ENCODE measurements at regions not wholly inside any gene's neighbourhood (a gene's known extent, or its start where the extent isn't known, plus 50 kb on each side); places are given as distances from the start of the nearest gene placed in this dataset.

- Histone ChIP-seq H3K27ac (ENCODE audit: low read depth in 2 of 2, low read length in 2 of 2) (no peak overlapping the region), H3K4me3 (ENCODE audit: low read length in 2 of 2) (no peak overlapping the region), H3K9ac (ENCODE audit: low read depth in 1 of 2, low read length in 2 of 2) (no peak overlapping the region), H3K4me1 (ENCODE audit: control insufficient read depth in 2 of 2, insufficient read depth in 2 of 2, low read length in 2 of 2) (no peaks in the 10 kb centered on the region), H3K36me3 (ENCODE audit: control insufficient read depth in 2 of 2, insufficient read depth in 2 of 2, low read length in 2 of 2) (no peaks in the 10 kb centered on the region), H3K9me3 (ENCODE audit: control insufficient read depth in 2 of 2, low read length in 2 of 2) (no peaks in the 10 kb centered on the region), H3K27me3 (ENCODE audit: control insufficient read depth in 2 of 2, insufficient read depth in 2 of 2, low read length in 2 of 2) (no peaks in the 10 kb centered on the region)
These were observed 108.6 kb upstream of the CWC22 start for GRCh38 chr2:180115675-180116074.

- Histone ChIP-seq H3K4me1 (ENCODE audit: control insufficient read depth in 2 of 2, insufficient read depth in 2 of 2, low read length in 2 of 2) (no peaks in the 10 kb centered on the region), H3K27ac (ENCODE audit: low read depth in 2 of 2, low read length in 2 of 2) (no peak overlapping the region), H3K9ac (ENCODE audit: low read depth in 1 of 2, low read length in 2 of 2) (no peak overlapping the region), H3K36me3 (ENCODE audit: control insufficient read depth in 2 of 2, insufficient read depth in 2 of 2, low read length in 2 of 2) (no peaks in the 10 kb centered on the region), H3K4me3 (ENCODE audit: low read length in 2 of 2) (no peak overlapping the region), H3K9me3 (ENCODE audit: control insufficient read depth in 2 of 2, low read length in 2 of 2) (no peaks in the 10 kb centered on the region), H3K27me3 (ENCODE audit: control insufficient read depth in 2 of 2, insufficient read depth in 2 of 2, low read length in 2 of 2) (no peaks in the 10 kb centered on the region)
These were observed 108.2 kb upstream of the CWC22 start for GRCh38 chr2:180115269-180115668.

GRCh38 chr2:180111901-180112300 is 104.8 kb upstream of the CWC22 start:
- no peak overlapping the region for H3K4me3 ChIP-seq (ENCODE audit: low read length in 2 of 2)
- no peak overlapping the region for H3K9ac ChIP-seq (ENCODE audit: low read depth in 1 of 2, low read length in 2 of 2)
- no peaks in the 10 kb centered on the region for H3K9me3 ChIP-seq (ENCODE audit: control insufficient read depth in 2 of 2, low read length in 2 of 2)
- H3K36me3 ChIP-seq (ENCODE audit: control insufficient read depth in 2 of 2, insufficient read depth in 2 of 2, low read length in 2 of 2) = no peaks in the 10 kb centered on the region
- no peaks in the 10 kb centered on the region for H3K4me1 ChIP-seq (ENCODE audit: control insufficient read depth in 2 of 2, insufficient read depth in 2 of 2, low read length in 2 of 2)
- no peaks in the 10 kb centered on the region for H3K27me3 ChIP-seq (ENCODE audit: control insufficient read depth in 2 of 2, insufficient read depth in 2 of 2, low read length in 2 of 2)
- no peak overlapping the region for H3K27ac ChIP-seq (ENCODE audit: low read depth in 2 of 2, low read length in 2 of 2)

- Histone ChIP-seq H3K9ac (ENCODE audit: low read depth in 1 of 2, low read length in 2 of 2) (no peak overlapping the region), H3K36me3 (ENCODE audit: control insufficient read depth in 2 of 2, insufficient read depth in 2 of 2, low read length in 2 of 2) (no peaks in the 10 kb centered on the region), H3K4me1 (ENCODE audit: control insufficient read depth in 2 of 2, insufficient read depth in 2 of 2, low read length in 2 of 2) (no peaks in the 10 kb centered on the region), H3K4me3 (ENCODE audit: low read length in 2 of 2) (no peak overlapping the region), H3K9me3 (ENCODE audit: control insufficient read depth in 2 of 2, low read length in 2 of 2) (no peaks in the 10 kb centered on the region), H3K27ac (ENCODE audit: low read depth in 2 of 2, low read length in 2 of 2) (no peak overlapping the region), H3K27me3 (ENCODE audit: control insufficient read depth in 2 of 2, insufficient read depth in 2 of 2, low read length in 2 of 2) (peaks cover 0 to 2% of the 10 kb centered on the region in 2 donors)
These were observed 103.4 kb upstream of the CWC22 start for GRCh38 chr2:180110469-180110868.

- no peaks in the 10 kb centered on the region for H3K4me1 ChIP-seq (ENCODE audit: control insufficient read depth in 2 of 2, insufficient read depth in 2 of 2, low read length in 2 of 2)
- no peak overlapping the region for H3K4me3 ChIP-seq (ENCODE audit: low read length in 2 of 2)
- H3K27ac ChIP-seq (ENCODE audit: low read depth in 2 of 2, low read length in 2 of 2) = no peak overlapping the region
- H3K9me3 ChIP-seq (ENCODE audit: control insufficient read depth in 2 of 2, low read length in 2 of 2) = no peaks in the 10 kb centered on the region
- H3K36me3 ChIP-seq (ENCODE audit: control insufficient read depth in 2 of 2, insufficient read depth in 2 of 2, low read length in 2 of 2) = no peaks in the 10 kb centered on the region
- no peak overlapping the region for H3K9ac ChIP-seq (ENCODE audit: low read depth in 1 of 2, low read length in 2 of 2)
- peaks cover 0 to 2% of the 10 kb centered on the region in 2 donors for H3K27me3 ChIP-seq (ENCODE audit: control insufficient read depth in 2 of 2, insufficient read depth in 2 of 2, low read length in 2 of 2)
These were observed 94.7 kb upstream of the CWC22 start for GRCh38 chr2:180101846-180102245.

GRCh38 chr2:180099308-180099707 is 92.2 kb upstream of the CWC22 start:
- Histone ChIP-seq H3K36me3 (ENCODE audit: control insufficient read depth in 2 of 2, insufficient read depth in 2 of 2, low read length in 2 of 2) (no peaks in the 10 kb centered on the region), H3K9ac (ENCODE audit: low read depth in 1 of 2, low read length in 2 of 2) (no peak overlapping the region), H3K27me3 (ENCODE audit: control insufficient read depth in 2 of 2, insufficient read depth in 2 of 2, low read length in 2 of 2) (no peaks in the 10 kb centered on the region), H3K4me1 (ENCODE audit: control insufficient read depth in 2 of 2, insufficient read depth in 2 of 2, low read length in 2 of 2) (no peaks in the 10 kb centered on the region), H3K27ac (ENCODE audit: low read depth in 2 of 2, low read length in 2 of 2) (no peak overlapping the region), H3K4me3 (ENCODE audit: low read length in 2 of 2) (no peak overlapping the region), H3K9me3 (ENCODE audit: control insufficient read depth in 2 of 2, low read length in 2 of 2) (no peaks in the 10 kb centered on the region)

- no peak overlapping the region for H3K4me3 ChIP-seq (ENCODE audit: low read length in 2 of 2)
- H3K9me3 ChIP-seq (ENCODE audit: control insufficient read depth in 2 of 2, low read length in 2 of 2) = peaks cover 0 to 2% of the 10 kb centered on the region in 2 donors
- no peak overlapping the region for H3K9ac ChIP-seq (ENCODE audit: low read depth in 1 of 2, low read length in 2 of 2)
- no peaks in the 10 kb centered on the region for H3K36me3 ChIP-seq (ENCODE audit: control insufficient read depth in 2 of 2, insufficient read depth in 2 of 2, low read length in 2 of 2)
- no peak overlapping the region for H3K27ac ChIP-seq (ENCODE audit: low read depth in 2 of 2, low read length in 2 of 2)
- no peaks in the 10 kb centered on the region for H3K4me1 ChIP-seq (ENCODE audit: control insufficient read depth in 2 of 2, insufficient read depth in 2 of 2, low read length in 2 of 2)
- H3K27me3 ChIP-seq (ENCODE audit: control insufficient read depth in 2 of 2, insufficient read depth in 2 of 2, low read length in 2 of 2) = no peaks in the 10 kb centered on the region
These were observed 78.0 kb upstream of the CWC22 start for GRCh38 chr2:180085144-180085543.

GRCh38 chr2:180077295-180077906 is 70.3 kb upstream of the CWC22 start:
- Histone ChIP-seq H3K9me3 (ENCODE audit: control insufficient read depth in 2 of 2, low read length in 2 of 2) (no peaks in the 10 kb centered on the region), H3K27me3 (ENCODE audit: control insufficient read depth in 2 of 2, insufficient read depth in 2 of 2, low read length in 2 of 2) (no peaks in the 10 kb centered on the region), H3K9ac (ENCODE audit: low read depth in 1 of 2, low read length in 2 of 2) (no peak overlapping the region), H3K4me3 (ENCODE audit: low read length in 2 of 2) (no peak overlapping the region), H3K27ac (ENCODE audit: low read depth in 2 of 2, low read length in 2 of 2) (no peak overlapping the region), H3K4me1 (ENCODE audit: control insufficient read depth in 2 of 2, insufficient read depth in 2 of 2, low read length in 2 of 2) (peaks cover 0 to 4% of the 10 kb centered on the region in 2 donors), H3K36me3 (ENCODE audit: control insufficient read depth in 2 of 2, insufficient read depth in 2 of 2, low read length in 2 of 2) (no peaks in the 10 kb centered on the region)

GRCh38 chr2:180075870-180076269 is 68.8 kb upstream of the CWC22 start:
- Histone ChIP-seq H3K9ac (ENCODE audit: low read depth in 1 of 2, low read length in 2 of 2) (no peak overlapping the region), H3K4me3 (ENCODE audit: low read length in 2 of 2) (no peak overlapping the region), H3K27me3 (ENCODE audit: control insufficient read depth in 2 of 2, insufficient read depth in 2 of 2, low read length in 2 of 2) (no peaks in the 10 kb centered on the region), H3K36me3 (ENCODE audit: control insufficient read depth in 2 of 2, insufficient read depth in 2 of 2, low read length in 2 of 2) (no peaks in the 10 kb centered on the region), H3K27ac (ENCODE audit: low read depth in 2 of 2, low read length in 2 of 2) (no peak overlapping the region), H3K9me3 (ENCODE audit: control insufficient read depth in 2 of 2, low read length in 2 of 2) (no peaks in the 10 kb centered on the region), H3K4me1 (ENCODE audit: control insufficient read depth in 2 of 2, insufficient read depth in 2 of 2, low read length in 2 of 2) (peaks cover 0 to 4% of the 10 kb centered on the region in 2 donors)

GRCh38 chr2:180071797-180072196 is 64.7 kb upstream of the CWC22 start:
- no peak overlapping the region for H3K4me3 ChIP-seq (ENCODE audit: low read length in 2 of 2)
- H3K9me3 ChIP-seq (ENCODE audit: control insufficient read depth in 2 of 2, low read length in 2 of 2) = peaks cover 4 to 7% of the 10 kb centered on the region in 2 donors
- no peaks in the 10 kb centered on the region for H3K36me3 ChIP-seq (ENCODE audit: control insufficient read depth in 2 of 2, insufficient read depth in 2 of 2, low read length in 2 of 2)
- peaks cover 0 to 4% of the 10 kb centered on the region in 2 donors for H3K4me1 ChIP-seq (ENCODE audit: control insufficient read depth in 2 of 2, insufficient read depth in 2 of 2, low read length in 2 of 2)
- H3K27ac ChIP-seq (ENCODE audit: low read depth in 2 of 2, low read length in 2 of 2) = no peak overlapping the region
- H3K9ac ChIP-seq (ENCODE audit: low read depth in 1 of 2, low read length in 2 of 2) = no peak overlapping the region
- H3K27me3 ChIP-seq (ENCODE audit: control insufficient read depth in 2 of 2, insufficient read depth in 2 of 2, low read length in 2 of 2) = no peaks in the 10 kb centered on the region

Data from mucosa of rectum (tissue), 2 donors.